ENCODE measurements at regions not wholly inside any gene's neighbourhood (a gene's known extent, or its start where the extent isn't known, plus 50 kb on each side); places are given as distances from the start of the nearest gene placed in this dataset.
A peak's percentile ranks its signal among the peaks of the same experiment; 100 is the strongest.

GRCh38 chr5:56409331-56410190, 176.4 kb upstream of the ANKRD55 start:
- no peak overlapping the region for H3K27ac ChIP-seq
- H3K4me3 ChIP-seq: peak overlapping the region; percentile 2
- H3K9me3 ChIP-seq: no peaks in the 10 kb centered on the region
- TF ChIP-seq, protein P1, sequence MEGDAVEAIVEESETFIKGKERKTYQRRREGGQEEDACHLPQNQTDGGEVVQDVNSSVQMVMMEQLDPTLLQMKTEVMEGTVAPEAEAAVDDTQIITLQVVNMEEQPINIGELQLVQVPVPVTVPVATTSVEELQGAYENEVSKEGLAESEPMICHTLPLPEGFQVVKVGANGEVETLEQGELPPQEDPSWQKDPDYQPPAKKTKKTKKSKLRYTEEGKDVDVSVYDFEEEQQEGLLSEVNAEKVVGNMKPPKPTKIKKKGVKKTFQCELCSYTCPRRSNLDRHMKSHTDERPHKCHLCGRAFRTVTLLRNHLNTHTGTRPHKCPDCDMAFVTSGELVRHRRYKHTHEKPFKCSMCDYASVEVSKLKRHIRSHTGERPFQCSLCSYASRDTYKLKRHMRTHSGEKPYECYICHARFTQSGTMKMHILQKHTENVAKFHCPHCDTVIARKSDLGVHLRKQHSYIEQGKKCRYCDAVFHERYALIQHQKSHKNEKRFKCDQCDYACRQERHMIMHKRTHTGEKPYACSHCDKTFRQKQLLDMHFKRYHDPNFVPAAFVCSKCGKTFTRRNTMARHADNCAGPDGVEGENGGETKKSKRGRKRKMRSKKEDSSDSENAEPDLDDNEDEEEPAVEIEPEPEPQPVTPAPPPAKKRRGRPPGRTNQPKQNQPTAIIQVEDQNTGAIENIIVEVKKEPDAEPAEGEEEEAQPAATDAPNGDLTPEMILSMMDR (IDR thresholded peaks at IDR 0.05): no peak
- ATAC-seq (ENCODE audit: insufficient number of reproducible peaks, low FRiP score, low read depth): peak; percentile 54
- peaks cover 33 to 66% of the 10 kb centered on the region in 2 donors for H3K4me1 ChIP-seq (ENCODE audit: control insufficient read depth in 1 of 2, low read depth in 2 of 2)
- DNase-seq (ENCODE audit: low spot score): no peak
- no peaks in the 10 kb centered on the region for H3K36me3 ChIP-seq
- no peaks in the 10 kb centered on the region for H3K27me3 ChIP-seq (replicated peaks; ENCODE audit: insufficient read depth)

DNA sequence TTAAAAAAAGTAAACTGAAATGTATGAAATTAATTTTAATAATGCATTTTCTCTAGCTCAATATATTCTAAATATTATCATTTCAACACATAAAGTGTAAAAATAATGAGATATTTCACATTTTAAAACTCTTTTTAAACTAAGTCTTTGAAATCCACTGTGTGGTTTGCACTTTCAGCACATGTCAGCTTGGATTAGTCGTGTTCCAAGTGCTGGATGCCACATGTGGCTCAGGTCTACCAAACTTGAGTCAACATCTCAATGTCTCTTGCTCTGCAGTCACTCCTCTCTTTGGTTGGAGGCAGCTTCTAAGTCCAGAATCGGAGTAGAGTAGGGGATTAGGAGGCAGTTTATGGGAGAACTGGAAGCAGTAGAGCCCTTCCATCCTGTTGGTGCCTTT, 173.7 kb upstream of the ANKRD55 start:
- no peak for ATAC-seq (ENCODE audit: insufficient number of reproducible peaks, low FRiP score, low read depth)
- no peaks in the 10 kb centered on the region for H3K27me3 ChIP-seq (replicated peaks; ENCODE audit: insufficient read depth)
- H3K4me3 ChIP-seq: no peak overlapping the region
- DNase-seq (ENCODE audit: low spot score): no peak
- no peak overlapping the region for H3K27ac ChIP-seq
- H3K9me3 ChIP-seq: no peaks in the 10 kb centered on the region
- TF ChIP-seq, protein P1 (IDR thresholded peaks at IDR 0.05): no peak
- H3K36me3 ChIP-seq: no peaks in the 10 kb centered on the region
- H3K4me1 ChIP-seq (ENCODE audit: control insufficient read depth in 1 of 2, low read depth in 2 of 2): peaks cover 12 to 48% of the 10 kb centered on the region in 2 donors

GRCh38 chr5:56406221-56406620, 173.1 kb upstream of the ANKRD55 start:
- H3K4me3 ChIP-seq: no peak overlapping the region
- no peaks in the 10 kb centered on the region for H3K9me3 ChIP-seq
- peaks cover 12 to 48% of the 10 kb centered on the region in 2 donors for H3K4me1 ChIP-seq (ENCODE audit: control insufficient read depth in 1 of 2, low read depth in 2 of 2)
- TF ChIP-seq, protein P1 (IDR thresholded peaks at IDR 0.05): no peak
- no peaks in the 10 kb centered on the region for H3K27me3 ChIP-seq (replicated peaks; ENCODE audit: insufficient read depth)
- ATAC-seq (ENCODE audit: insufficient number of reproducible peaks, low FRiP score, low read depth) (no peak), DNase-seq (ENCODE audit: low spot score) (no peak)
- no peaks in the 10 kb centered on the region for H3K36me3 ChIP-seq
- H3K27ac ChIP-seq: no peak overlapping the region

DNA sequence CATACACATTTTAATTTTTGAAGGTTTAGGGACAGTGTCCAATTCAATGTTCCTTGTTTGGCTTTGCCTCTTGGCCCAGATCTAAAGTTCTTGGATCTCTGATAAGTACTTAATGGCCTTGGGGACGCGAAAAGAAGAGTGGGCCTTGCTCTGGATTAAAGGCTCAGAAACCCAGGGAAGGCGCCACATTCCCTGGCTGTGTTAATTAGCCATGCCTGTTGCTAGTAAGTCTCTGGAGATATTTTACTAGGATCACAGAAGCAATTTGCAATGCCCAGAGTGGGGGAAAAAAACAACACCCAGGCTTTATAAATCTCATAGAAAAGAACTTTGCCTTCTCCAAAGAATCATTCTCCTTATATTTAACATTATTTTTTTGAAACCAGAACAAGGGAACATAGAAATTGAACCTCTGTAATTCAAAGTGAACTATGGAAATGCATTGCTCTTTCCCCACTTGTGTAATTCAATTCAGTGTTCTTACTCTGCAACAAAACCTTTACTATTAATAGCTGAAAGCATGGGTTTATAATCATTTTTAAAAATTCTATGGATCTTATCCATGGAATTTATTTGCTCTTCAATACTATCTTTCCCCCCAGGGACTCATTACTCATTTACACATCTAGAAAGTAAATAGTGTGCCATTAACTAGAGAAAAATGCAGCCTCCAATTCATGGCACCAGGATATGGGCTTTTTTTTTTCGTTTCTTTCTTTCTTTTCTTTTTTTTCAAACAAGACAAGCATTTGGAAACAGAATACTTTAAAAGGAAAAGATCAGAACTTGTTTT, 172.2 kb upstream of the ANKRD55 start:
- H3K4me3 ChIP-seq: no peak overlapping the region
- no peak for ATAC-seq (ENCODE audit: insufficient number of reproducible peaks, low FRiP score, low read depth)
- peaks cover 12 to 44% of the 10 kb centered on the region in 2 donors for H3K4me1 ChIP-seq (ENCODE audit: control insufficient read depth in 1 of 2, low read depth in 2 of 2)
- DNase-seq (ENCODE audit: low spot score): no peak
- TF ChIP-seq, protein P1 (IDR thresholded peaks at IDR 0.05): no peak
- H3K27ac ChIP-seq: no peak overlapping the region
- no peaks in the 10 kb centered on the region for H3K27me3 ChIP-seq (replicated peaks; ENCODE audit: insufficient read depth)
- no peaks in the 10 kb centered on the region for H3K36me3 ChIP-seq
- H3K9me3 ChIP-seq: no peaks in the 10 kb centered on the region

Data from thoracic aorta (tissue), 2 donors.